ENCODE measurements at regions not wholly inside any gene's neighbourhood (a gene's known extent, or its start where the extent isn't known, plus 50 kb on each side); places are given as distances from the start of the nearest gene placed in this dataset.

DNA sequence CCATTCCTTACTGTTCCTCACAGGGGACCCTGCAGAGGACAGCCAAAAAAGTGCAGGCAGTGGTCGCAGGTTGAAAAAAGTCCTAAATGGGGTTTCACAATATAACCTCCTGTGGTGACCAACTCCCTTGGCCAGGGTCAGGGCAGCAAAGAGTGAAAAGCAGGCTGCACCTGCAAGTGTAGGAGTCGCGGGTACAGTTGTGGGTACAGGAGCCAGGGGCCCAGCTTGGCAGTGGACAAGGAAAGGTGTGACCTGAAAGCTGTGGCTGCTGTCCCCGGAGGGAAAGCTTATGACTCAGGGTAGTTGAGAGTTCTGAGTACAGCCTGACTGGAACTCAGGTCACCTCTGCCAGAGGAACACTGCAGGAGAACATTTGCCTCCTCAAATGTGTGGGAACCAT is 1114.1 kb downstream of the ROBO2 start:
- TF ChIP-seq, protein P1, sequence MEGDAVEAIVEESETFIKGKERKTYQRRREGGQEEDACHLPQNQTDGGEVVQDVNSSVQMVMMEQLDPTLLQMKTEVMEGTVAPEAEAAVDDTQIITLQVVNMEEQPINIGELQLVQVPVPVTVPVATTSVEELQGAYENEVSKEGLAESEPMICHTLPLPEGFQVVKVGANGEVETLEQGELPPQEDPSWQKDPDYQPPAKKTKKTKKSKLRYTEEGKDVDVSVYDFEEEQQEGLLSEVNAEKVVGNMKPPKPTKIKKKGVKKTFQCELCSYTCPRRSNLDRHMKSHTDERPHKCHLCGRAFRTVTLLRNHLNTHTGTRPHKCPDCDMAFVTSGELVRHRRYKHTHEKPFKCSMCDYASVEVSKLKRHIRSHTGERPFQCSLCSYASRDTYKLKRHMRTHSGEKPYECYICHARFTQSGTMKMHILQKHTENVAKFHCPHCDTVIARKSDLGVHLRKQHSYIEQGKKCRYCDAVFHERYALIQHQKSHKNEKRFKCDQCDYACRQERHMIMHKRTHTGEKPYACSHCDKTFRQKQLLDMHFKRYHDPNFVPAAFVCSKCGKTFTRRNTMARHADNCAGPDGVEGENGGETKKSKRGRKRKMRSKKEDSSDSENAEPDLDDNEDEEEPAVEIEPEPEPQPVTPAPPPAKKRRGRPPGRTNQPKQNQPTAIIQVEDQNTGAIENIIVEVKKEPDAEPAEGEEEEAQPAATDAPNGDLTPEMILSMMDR (conservative IDR thresholded peaks at IDR 0.05; ENCODE audit: low read length) = no peak
- TF ChIP-seq EZH2phosphoT487 (IDR thresholded peaks at IDR 0.05; ENCODE audit: borderline replicate concordance, low read depth, low read length) = no peak
